Gastroesophageal sphincter (tissue), 3 donors: ENCODE measurements at regions not wholly inside any gene's neighbourhood (a gene's known extent, or its start where the extent isn't known, plus 50 kb on each side); places are given as distances from the start of the nearest gene placed in this dataset.

Source experiments
- CTCF ChIP-seq, 4 experiments: fragments of 200-600 bp in 2 of 4; fragments of 450-650 bp in 2 of 4; sonication (generic) in 1 of 4; IDR thresholded peaks; one replicate each; pipeline ENCODE4 v1.5.1; 2017 to 2019; ENCODE audit warnings: antibody characterized with exemption in 4 of 4, mild to moderate bottlenecking in 2 of 4, moderate library complexity in 2 of 4
- EP300 ChIP-seq: sonication (generic); formaldehyde crosslinking; IDR thresholded peaks from one replicate; pipeline ENCODE4 v1.6.1; 2017; ENCODE audit warnings: antibody characterized with exemption, mild to moderate bottlenecking
- POLR2A ChIP-seq, 2 donors: fragments of 450-650 bp; IDR thresholded peaks; one replicate each; pipeline ENCODE4 v1.6.1; 2017; ENCODE audit warnings: antibody characterized with exemption in 2 of 2, mild to moderate bottlenecking in 2 of 2, moderate library complexity in 1 of 2
- POLR2AphosphoS5 ChIP-seq: sonication (generic); formaldehyde crosslinking; IDR thresholded peaks from one replicate; pipeline ENCODE4 v1.6.1; 2017; ENCODE audit warnings: antibody characterized with exemption

GRCh38 chr9:78756813-78757510 is 460.0 kb downstream of the PSAT1 start:
- TF ChIP-seq CTCF (IDR thresholded peaks at IDR 0.05) (no peak), POLR2AphosphoS5 (no peak), POLR2A (IDR thresholded peaks at IDR 0.05) (no peak), EP300 (no peak)
